AG10803 (cell line): ENCODE measurements at regions not wholly inside any gene's neighbourhood (a gene's known extent, or its start where the extent isn't known, plus 50 kb on each side); places are given as distances from the start of the nearest gene placed in this dataset.

ENCODE experiments used
- DNase-seq: peaks from one replicate; pipeline ENCODE4 v3.0.0; 2010; ENCODE audit warnings: low read depth
- H3K4me3 ChIP-seq: 2 replicates; pipeline ENCODE4 v1.5.1; 2011; ENCODE audit warnings: mild to moderate bottlenecking, low read length, control low read depth
- CTCF ChIP-seq: conservative IDR thresholded peaks from 2 replicates; pipeline ENCODE4 v1.5.1; 2011; ENCODE audit warnings: mild to moderate bottlenecking, low read length, control low read depth, inconsistent platforms

GRCh38 chr3:171949554-171949953, 89.8 kb upstream of the FNDC3B start:
- TF ChIP-seq CTCF = no peak
- DNase-seq = no peak
- H3K4me3 ChIP-seq = no peak overlapping the region

- TF ChIP-seq CTCF = no peak
- DNase-seq = peak; percentile 18
- no peak overlapping the region for H3K4me3 ChIP-seq
These were observed 89.0 kb upstream of the FNDC3B start for GRCh38 chr3:171950373-171950772.

GRCh38 chr3:171951597-171951996, 87.8 kb upstream of the FNDC3B start:
- no peak for TF ChIP-seq CTCF
- DNase-seq = no peak

DNA sequence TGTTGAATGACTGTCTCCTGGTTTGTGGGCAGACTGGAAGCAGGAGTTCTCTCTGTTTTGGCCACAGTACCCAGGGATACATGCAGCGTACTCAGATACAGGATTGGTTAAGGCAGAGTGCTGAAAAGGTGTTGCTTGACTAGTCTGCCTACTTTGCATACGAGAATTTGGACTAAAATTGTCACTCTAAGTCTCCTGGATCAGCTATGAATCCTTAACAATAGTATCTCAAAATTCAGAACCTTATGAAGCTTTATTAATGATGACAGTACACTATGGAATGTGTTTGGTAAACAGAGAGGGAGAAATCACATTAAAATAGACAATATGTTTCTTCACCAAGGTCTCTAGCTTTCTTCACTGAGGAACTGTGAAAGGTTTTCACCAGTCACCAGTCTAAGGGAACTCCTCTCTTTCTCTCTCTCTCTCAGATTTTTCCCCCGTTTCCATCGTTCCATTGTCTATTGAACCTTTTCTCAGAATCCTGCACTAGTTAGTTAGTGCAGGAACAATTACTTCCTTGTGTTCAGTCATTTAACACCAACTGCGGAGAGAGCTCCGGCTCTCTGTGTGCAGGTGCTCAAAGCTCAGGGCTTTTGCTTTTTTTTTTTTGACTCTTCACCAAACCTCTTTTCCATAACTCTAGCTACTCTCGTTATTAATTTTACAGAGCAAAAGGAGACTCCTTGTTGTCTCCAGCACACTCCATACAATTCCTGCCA, 85.9 kb upstream of the FNDC3B start:
- TF ChIP-seq CTCF = no peak
- H3K4me3 ChIP-seq = no peak overlapping the region
- peak; percentile 25 for DNase-seq

More at GRCh38 chr3:171951597-171951996, 87.8 kb upstream of the FNDC3B start:
- no peak overlapping the region for H3K4me3 ChIP-seq

DNA sequence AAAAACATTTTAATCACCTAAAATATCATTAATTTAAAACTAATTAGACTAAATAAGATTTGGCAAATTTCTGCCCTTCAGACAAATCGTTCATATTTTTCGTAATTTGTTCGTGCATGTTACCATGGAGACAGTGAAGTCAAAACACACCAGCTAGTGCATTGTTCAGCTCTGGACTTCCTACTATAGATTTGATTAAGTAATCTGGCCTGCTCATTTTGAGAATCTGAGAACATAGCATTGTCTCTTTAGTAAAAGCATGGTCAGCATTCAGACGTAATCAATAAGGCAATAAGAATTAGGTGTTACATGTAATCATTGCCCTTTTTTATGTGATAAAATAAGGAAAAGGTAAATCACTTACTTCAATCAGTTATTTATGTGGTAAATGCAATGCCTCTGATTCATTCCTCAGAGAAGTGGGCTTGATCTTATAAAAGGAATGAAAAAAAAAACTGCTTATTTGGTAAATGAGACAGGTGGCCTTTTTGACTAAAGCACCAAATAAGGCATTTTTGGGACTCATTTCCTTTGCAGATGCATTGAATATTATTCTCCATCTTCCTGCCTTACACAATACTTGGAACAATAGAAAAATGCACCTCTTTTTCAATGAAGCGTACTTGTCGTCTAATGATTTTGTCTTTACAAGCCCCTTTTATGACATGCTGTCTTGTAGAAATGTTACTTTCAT, 84.5 kb upstream of the FNDC3B start:
- H3K4me3 ChIP-seq = no peak overlapping the region
- TF ChIP-seq CTCF = no peak
- DNase-seq = peak; percentile 13

DNA sequence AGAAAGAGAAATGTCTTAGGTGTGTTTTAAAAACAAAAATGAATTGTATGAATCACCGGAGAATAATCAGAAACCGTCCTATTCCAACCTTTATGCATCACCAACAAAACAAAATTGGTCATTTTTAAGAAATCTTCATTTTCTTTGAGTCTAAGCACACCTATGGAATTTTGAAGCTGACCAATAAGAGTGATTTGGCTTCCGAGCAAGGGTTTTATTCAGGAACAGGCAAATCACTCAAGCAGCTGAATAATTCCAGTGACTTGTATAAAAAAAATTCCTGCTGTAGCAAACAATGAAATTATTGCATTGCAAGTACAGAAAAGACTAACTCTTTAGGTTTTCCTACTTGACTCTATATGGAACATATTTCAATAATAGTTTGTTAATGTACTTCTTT, 83.8 kb upstream of the FNDC3B start:
- TF ChIP-seq CTCF = no peak
- no peak for DNase-seq
- no peak overlapping the region for H3K4me3 ChIP-seq

DNA sequence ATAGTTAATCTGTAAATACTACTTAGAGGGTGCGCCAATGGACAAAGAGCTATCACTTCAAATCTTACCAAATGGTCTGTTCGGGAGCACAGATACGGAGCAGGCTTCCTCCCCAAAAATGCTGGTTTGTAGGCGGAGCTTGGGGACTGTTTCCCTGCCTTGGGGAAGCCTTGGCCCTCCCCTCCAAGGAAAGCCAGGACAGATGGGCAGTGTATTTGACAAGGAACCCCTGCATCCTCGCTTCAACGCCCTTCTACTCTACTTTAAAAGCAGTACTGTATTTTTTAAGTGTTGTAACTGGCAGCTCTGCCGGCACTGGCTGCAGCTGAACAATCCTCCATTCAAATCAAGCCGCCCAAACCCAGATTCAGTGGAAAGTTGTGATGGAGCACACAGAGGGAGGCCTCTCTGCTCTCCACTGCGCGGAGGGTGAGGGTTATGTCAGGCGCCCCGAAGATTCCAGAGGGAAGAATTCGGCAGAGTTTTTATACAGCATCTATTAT, 83.1 kb upstream of the FNDC3B start:
- no peak for TF ChIP-seq CTCF
- no peak overlapping the region for H3K4me3 ChIP-seq
- no peak for DNase-seq
